ENCODE measurements at regions not wholly inside any gene's neighbourhood (a gene's known extent, or its start where the extent isn't known, plus 50 kb on each side); places are given as distances from the start of the nearest gene placed in this dataset.

GRCh38 chr10:42933448-42934340, 143.2 kb upstream of the RET start:
- TF ChIP-seq CTCF (conservative IDR thresholded peaks at IDR 0.05; ENCODE audit: low read depth, low read length) (no peak), EZH2 (IDR thresholded peaks at IDR 0.05; ENCODE audit: borderline replicate concordance, low read depth, low read length, poor library complexity, severe bottlenecking) (no peak)

Measured in A673 (cell line).